SIG-M5 treated with dmso at 0.1 percent for 504 hours (cell line): ENCODE measurements at regions not wholly inside any gene's neighbourhood (a gene's known extent, or its start where the extent isn't known, plus 50 kb on each side); places are given as distances from the start of the nearest gene placed in this dataset.
"Not testable (repeated sequence)": the region's sequence is repeated elsewhere in the genome, so short reads cannot be mapped to it uniquely, and the experiment has no call there.

ENCODE experiments used
- DNase-seq: peaks from one replicate; lab custom pipeline; 2025; ENCODE audit not compliant: unreplicated experiment; lab: John Stamatoyannopoulos, UW

GRCh38 chr3:16707260-16707659, 102.0 kb upstream of the DAZL start:
- no peak for DNase-seq

GRCh38 chr3:16708285-16708684, 103.1 kb upstream of the DAZL start:
- DNase-seq = no peak

GRCh38 chr3:16711691-16712090, 106.5 kb upstream of the DAZL start:
- DNase-seq = not testable (repeated sequence)

- no peak for DNase-seq
Observed at GRCh38 chr3:16715281-16715680, 110.1 kb upstream of the DAZL start.

GRCh38 chr3:16719426-16719825, 114.2 kb upstream of the DAZL start:
- no peak for DNase-seq

GRCh38 chr3:16720367-16720940, 115.2 kb upstream of the DAZL start:
- DNase-seq = no peak

- DNase-seq = no peak
Observed at GRCh38 chr3:16721494-16721893, 116.3 kb upstream of the DAZL start.

- DNase-seq = peak; percentile 22
Observed at GRCh38 chr3:16723978-16724377, 118.8 kb upstream of the DAZL start.

GRCh38 chr3:16724487-16724886, 119.3 kb upstream of the DAZL start:
- no peak for DNase-seq

GRCh38 chr3:16725972-16726371, 120.7 kb upstream of the DAZL start:
- DNase-seq = no peak

- DNase-seq = no peak
Observed at GRCh38 chr3:16728770-16729745, 123.8 kb upstream of the DAZL start.

GRCh38 chr3:16738451-16738850, 133.2 kb upstream of the DAZL start:
- DNase-seq = no peak

- DNase-seq = no peak
Observed at GRCh38 chr3:16739541-16740105, 134.4 kb upstream of the DAZL start.

- no peak for DNase-seq
Observed at GRCh38 chr3:16740515-16740914, 135.3 kb upstream of the DAZL start.

- DNase-seq = no peak
Observed at GRCh38 chr3:16741103-16741758, 136.0 kb upstream of the DAZL start.

GRCh38 chr3:16741890-16742289, 136.7 kb upstream of the DAZL start:
- no peak for DNase-seq

- no peak for DNase-seq
Observed at GRCh38 chr3:16743276-16743675, 138.1 kb upstream of the DAZL start.

- DNase-seq = peak; percentile 7
Observed at GRCh38 chr3:16759227-16759903, 125.4 kb upstream of the PLCL2 start.

GRCh38 chr3:16761571-16761970, 123.2 kb upstream of the PLCL2 start:
- DNase-seq = no peak

GRCh38 chr3:16765661-16766060, 119.1 kb upstream of the PLCL2 start:
- DNase-seq = no peak

GRCh38 chr3:16767006-16767405, 117.7 kb upstream of the PLCL2 start:
- no peak for DNase-seq
